HepG2 (cell line): ENCODE measurements at regions not wholly inside any gene's neighbourhood (a gene's known extent, or its start where the extent isn't known, plus 50 kb on each side); places are given as distances from the start of the nearest gene placed in this dataset.

Experiments
- ATAD3A ChIP-seq: sonication (generic); formaldehyde crosslinking; IDR thresholded peaks from 2 replicates; pipeline ENCODE4 v1.4.0; 2020; ENCODE audit warnings: missing genetic modification reagents
- ATF3 ChIP-seq: sonication (generic); formaldehyde crosslinking; IDR thresholded peaks from 2 replicates; pipeline ENCODE4 v1.4.0; 2020; ENCODE audit warnings: missing genetic modification reagents
- BRF2 ChIP-seq: sonication (generic); formaldehyde crosslinking; IDR thresholded peaks from 2 replicates; pipeline ENCODE4 v1.8.1; 2022; ENCODE audit warnings: mild to moderate bottlenecking, missing genetic modification reagents
- CREB1 ChIP-seq, 2 experiments: fragments of 450-650 bp in 1 of 2; IDR thresholded peaks; 2 replicates each; pipeline ENCODE4 v1.6.1; 2016 to 2017; ENCODE audit warnings: control low read depth in 1 of 2, mild to moderate bottlenecking in 1 of 2, missing compliant biosample characterization in 1 of 2, missing genetic modification characterization in 1 of 2
- CTCF ChIP-seq: sonication (generic); formaldehyde crosslinking; IDR thresholded peaks from 2 replicates; pipeline ENCODE4 v1.5.0; 2020; ENCODE audit warnings: mild to moderate bottlenecking, missing genetic modification reagents, moderate library complexity
- HMG20A ChIP-seq: IDR thresholded peaks from 2 replicates; pipeline ENCODE4 v1.6.1; 2016; ENCODE audit warnings: borderline replicate concordance
- MLX ChIP-seq: IDR thresholded peaks from 2 replicates; pipeline ENCODE4 v1.6.1; 2016
- PCBP1 ChIP-seq: fragments of 200-400 bp; formaldehyde crosslinking; IDR thresholded peaks from 2 replicates; pipeline ENCODE4 v1.6.1; 2017; ENCODE audit warnings: mild to moderate bottlenecking, low read depth, low read length, borderline replicate concordance
- PHF8 ChIP-seq: sonication (generic); formaldehyde crosslinking; IDR thresholded peaks from 2 replicates; pipeline ENCODE4 v1.5.0; 2020; ENCODE audit warnings: missing genetic modification reagents
- RAD21 ChIP-seq: fragments of 450-650 bp; formaldehyde crosslinking; IDR thresholded peaks from 2 replicates; pipeline ENCODE4 v1.5.0; 2020; ENCODE audit warnings: mild to moderate bottlenecking
- USF2 ChIP-seq, 2 experiments: sonication (generic) in 1 of 2; formaldehyde crosslinking in 1 of 2; IDR thresholded peaks; 2 replicates each; pipeline versions ENCODE4 v1.5.1 to v1.6.1; 2011 to 2020; ENCODE audit warnings: borderline replicate concordance in 1 of 2, low read depth in 1 of 2, low read length in 1 of 2, mild to moderate bottlenecking in 1 of 2, missing genetic modification reagents in 1 of 2, moderate library complexity in 1 of 2
- ZKSCAN5 ChIP-seq: sonication (generic); formaldehyde crosslinking; IDR thresholded peaks from 2 replicates; pipeline ENCODE4 v1.5.1; 2020; ENCODE audit warnings: mild to moderate bottlenecking, missing genetic modification reagents
- ZNF580 ChIP-seq: IDR thresholded peaks from 2 replicates; pipeline ENCODE4 v1.6.1; 2016; ENCODE audit warnings: low read depth, borderline replicate concordance
- ZSCAN20 ChIP-seq: sonication (generic); formaldehyde crosslinking; IDR thresholded peaks from 2 replicates; pipeline ENCODE4 v1.4.0; 2020; ENCODE audit warnings: missing genetic modification reagents, mild to moderate bottlenecking, borderline replicate concordance

- TF ChIP-seq ATAD3A (CRISPR knock-in tag) (no peak), PHF8 (CRISPR knock-in tag) (no peak), MLX (no peak), HMG20A (CRISPR knock-in tag) (no peak), CREB1 (IDR thresholded peaks at IDR 0.05) (no peak), CREB1 (CRISPR knock-in tag; IDR thresholded peaks at IDR 0.05) (no peak), ZSCAN20 (CRISPR knock-in tag) (no peak), ATF3 (CRISPR knock-in tag) (no peak), BRF2 (CRISPR knock-in tag) (no peak), RAD21 (CRISPR knock-in tag) (no peak), ZKSCAN5 (CRISPR knock-in tag) (no peak), PCBP1 (no peak), ZNF580 (no peak), CTCF (CRISPR knock-in tag) (no peak), USF2 (IDR thresholded peaks at IDR 0.05; ENCODE audit: low read depth, low read length) (no peak), USF2 (CRISPR knock-in tag; IDR thresholded peaks at IDR 0.05; ENCODE audit: borderline replicate concordance) (no peak)
These were observed 117.3 kb upstream of the PALS2 start for GRCh38 chr7:24455813-24456525.
